Left cardiac atrium (tissue), 4 donors: ENCODE measurements at regions not wholly inside any gene's neighbourhood (a gene's known extent, or its start where the extent isn't known, plus 50 kb on each side); places are given as distances from the start of the nearest gene placed in this dataset.
"Not testable (repeated sequence)": the region's sequence is repeated elsewhere in the genome, so short reads cannot be mapped to it uniquely, and the experiment has no call there.

Source experiments
- ATAC-seq, 2 donors: fragments of 200-7000 bp; cut with Tn5 transposase; one replicate each; pipeline ENCODE4 v1.9.1; 2020; ENCODE audit warnings: mild to moderate bottlenecking in 2 of 2, moderate library complexity in 2 of 2
- DNase-seq: peaks from one replicate; pipeline ENCODE4 v3.0.0-alpha.2; 2020
- intact Hi-C, 2 donors: fragments of 100-400 bp; cut with DNase I; formaldehyde crosslinking; loops; one replicate each; pipeline versions ENCODE4 v1.14.1 to v1.15.1; 2022 to 2023
- donor health status: DM: no; HTN: yes; CAD: no.
- donor health status: DM: no; HTN: yes; CAD: no; lungs with severe emphysema.
- donor health status: DM: yes; HTN: yes; CAD: no.
- donor health status: Dilated cardiomyopathy.

- DNase-seq (no peak), ATAC-seq (no peak)
- intact Hi-C loops = no loop called here
These were observed 122.9 kb upstream of the DAB1 start for GRCh38 chr1:57546549-57547330.

- DNase-seq = no peak
- intact Hi-C loops = no loop called here
- no peak for ATAC-seq
These were observed 120.5 kb upstream of the DAB1 start for GRCh38 chr1:57544345-57544744.

- intact Hi-C loops = no loop called here
- ATAC-seq = no peak
- DNase-seq = no peak
These were observed 113.0 kb upstream of the DAB1 start for GRCh38 chr1:57536749-57537423.

GRCh38 chr1:57532299-57532698 lies 108.4 kb upstream of the DAB1 start:
- DNase-seq (no peak), ATAC-seq (no peak)
- intact Hi-C loops = no loop called here

GRCh38 chr1:57530911-57531260 lies 107.0 kb upstream of the DAB1 start:
- ATAC-seq, DNase-seq, intact Hi-C loops: not testable (repeated sequence)

- DNase-seq (no peak), ATAC-seq (no peak)
- intact Hi-C loops = no loop called here
These were observed 106.5 kb upstream of the DAB1 start for GRCh38 chr1:57530206-57530910.

GRCh38 chr1:57522575-57522974 lies 98.7 kb upstream of the DAB1 start:
- DNase-seq (no peak), ATAC-seq (no peak)
- intact Hi-C loops = no loop called here

GRCh38 chr1:57520743-57521515 lies 97.1 kb upstream of the DAB1 start:
- ATAC-seq = no peak
- no peak for DNase-seq
- intact Hi-C loops = no loop called here

- no peak for ATAC-seq
- no peak for DNase-seq
- intact Hi-C loops = no loop called here
These were observed 94.6 kb upstream of the DAB1 start for GRCh38 chr1:57518496-57518895.

GRCh38 chr1:57517587-57518374 lies 93.9 kb upstream of the DAB1 start:
- ATAC-seq (no peak), DNase-seq (no peak)
- intact Hi-C loops = no loop called here

GRCh38 chr1:57512386-57512785 lies 88.5 kb upstream of the DAB1 start:
- ATAC-seq = no peak
- intact Hi-C loops = no loop called here

GRCh38 chr1:57506941-57507340 lies 83.1 kb upstream of the DAB1 start:
- no peak for ATAC-seq
- intact Hi-C loops = no loop called here
- no peak for DNase-seq

More at GRCh38 chr1:57512386-57512785, 88.5 kb upstream of the DAB1 start:
- no peak for DNase-seq

GRCh38 chr1:57503337-57503736 lies 79.5 kb upstream of the DAB1 start:
- ATAC-seq (no peak), DNase-seq (no peak)
- intact Hi-C loops = no loop called here

- ATAC-seq (no peak), DNase-seq (no peak)
- intact Hi-C loops = no loop called here
These were observed 76.4 kb upstream of the DAB1 start for GRCh38 chr1:57500136-57500830.

- DNase-seq (no peak), ATAC-seq (no peak)
- intact Hi-C loops = no loop called here
These were observed 70.7 kb upstream of the DAB1 start for GRCh38 chr1:57494530-57495079.

- DNase-seq = no peak
- no peak for ATAC-seq
- intact Hi-C loops = no loop called here
These were observed 68.8 kb upstream of the DAB1 start for GRCh38 chr1:57492586-57493226.

GRCh38 chr1:57489358-57490036 lies 65.6 kb upstream of the DAB1 start:
- ATAC-seq (peak in 1 of 2 donors; percentile 21), DNase-seq (no peak)
- intact Hi-C loops = no loop called here
